ENCODE measurements at regions not wholly inside any gene's neighbourhood (a gene's known extent, or its start where the extent isn't known, plus 50 kb on each side); places are given as distances from the start of the nearest gene placed in this dataset.
A peak's percentile ranks its signal among the peaks of the same experiment; 100 is the strongest.

DNA sequence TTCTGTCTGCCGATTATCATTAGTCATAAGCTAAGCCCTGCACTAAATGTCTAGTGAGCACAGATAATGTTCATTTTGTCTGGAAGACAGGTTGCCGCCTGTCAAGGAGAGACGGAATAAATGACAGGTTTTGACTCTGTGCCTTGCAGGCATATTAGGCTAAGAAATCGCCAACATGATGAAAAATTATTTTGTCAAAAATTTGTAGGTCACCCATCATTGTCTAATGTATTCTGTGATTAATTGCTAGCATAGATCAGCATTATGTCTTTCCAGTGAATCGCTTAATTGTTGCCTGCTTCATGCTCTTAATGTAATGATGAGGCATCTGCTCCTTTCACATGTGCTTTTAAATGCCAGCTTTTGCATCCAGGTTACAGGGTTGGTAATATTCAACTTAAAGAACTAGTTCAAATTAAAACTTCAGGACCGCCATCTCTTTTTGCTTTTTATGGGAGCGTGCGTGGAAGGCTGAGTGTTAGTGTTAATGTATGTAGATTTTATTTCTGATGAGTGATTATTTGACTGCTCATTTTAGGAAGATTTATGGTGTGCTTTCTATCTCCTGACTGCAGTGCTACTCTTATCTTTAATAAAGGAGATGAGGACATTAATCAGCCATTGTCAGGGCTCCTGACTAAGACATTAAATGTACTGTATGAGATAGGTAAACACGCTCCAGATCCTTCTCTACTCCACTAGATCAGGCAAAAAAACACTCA lies 120.8 kb upstream of the MEIS2 start:
- Histone ChIP-seq H3K9me3 (no peaks in the 10 kb centered on the region), H3K36me3 (no peaks in the 10 kb centered on the region), H3K4me1 (no peaks in the 10 kb centered on the region), H3K27ac (no peak overlapping the region), H3K4me3 (no peak overlapping the region), H3K27me3 (no peaks in the 10 kb centered on the region)
- intact Hi-C loops (cut with DNase I; ENCODE audit: low total_unique reads), result no loop called here
- TF ChIP-seq EP300 (IDR thresholded peaks at IDR 0.05), result no peak
- TF ChIP-seq POLR2AphosphoS5 (IDR thresholded peaks at IDR 0.05), result no peak
- WGBS, 5 donors, result 82 to 89% (median 88%) methylated on average over 9 of the region's 9 CpGs
- DNase-seq, result peak in 1 of 2 donors; percentile 30

DNA sequence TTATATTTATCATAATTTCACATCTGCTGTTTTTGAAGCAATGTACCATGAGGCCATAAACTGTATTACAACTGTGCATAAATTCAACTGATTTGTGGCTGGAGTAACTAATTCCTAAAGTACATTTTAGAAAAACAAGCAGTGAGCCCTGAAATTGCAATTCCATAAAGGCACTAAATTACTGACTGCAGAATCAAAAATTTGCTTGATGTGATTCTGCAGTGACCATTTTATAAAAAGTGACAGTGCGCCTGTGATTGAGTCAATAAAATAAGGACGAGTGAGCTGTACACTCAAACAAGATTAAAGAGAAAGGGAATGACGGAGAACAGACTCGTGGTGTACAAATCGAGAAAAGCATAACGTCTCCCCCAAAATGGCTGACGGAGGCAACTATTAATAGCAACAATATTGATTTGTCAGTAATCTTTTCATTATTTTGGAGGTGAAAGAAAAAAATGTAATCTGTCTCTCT lies 121.4 kb upstream of the MEIS2 start:
- 83 to 87% (median 85%) methylated on average over 7 of the region's 7 CpGs for WGBS, 5 donors
- Histone ChIP-seq H3K9me3 (no peaks in the 10 kb centered on the region), H3K4me3 (no peak overlapping the region), H3K27ac (no peak overlapping the region), H3K4me1 (no peaks in the 10 kb centered on the region), H3K27me3 (no peaks in the 10 kb centered on the region), H3K36me3 (no peaks in the 10 kb centered on the region)
- TF ChIP-seq, protein P1, sequence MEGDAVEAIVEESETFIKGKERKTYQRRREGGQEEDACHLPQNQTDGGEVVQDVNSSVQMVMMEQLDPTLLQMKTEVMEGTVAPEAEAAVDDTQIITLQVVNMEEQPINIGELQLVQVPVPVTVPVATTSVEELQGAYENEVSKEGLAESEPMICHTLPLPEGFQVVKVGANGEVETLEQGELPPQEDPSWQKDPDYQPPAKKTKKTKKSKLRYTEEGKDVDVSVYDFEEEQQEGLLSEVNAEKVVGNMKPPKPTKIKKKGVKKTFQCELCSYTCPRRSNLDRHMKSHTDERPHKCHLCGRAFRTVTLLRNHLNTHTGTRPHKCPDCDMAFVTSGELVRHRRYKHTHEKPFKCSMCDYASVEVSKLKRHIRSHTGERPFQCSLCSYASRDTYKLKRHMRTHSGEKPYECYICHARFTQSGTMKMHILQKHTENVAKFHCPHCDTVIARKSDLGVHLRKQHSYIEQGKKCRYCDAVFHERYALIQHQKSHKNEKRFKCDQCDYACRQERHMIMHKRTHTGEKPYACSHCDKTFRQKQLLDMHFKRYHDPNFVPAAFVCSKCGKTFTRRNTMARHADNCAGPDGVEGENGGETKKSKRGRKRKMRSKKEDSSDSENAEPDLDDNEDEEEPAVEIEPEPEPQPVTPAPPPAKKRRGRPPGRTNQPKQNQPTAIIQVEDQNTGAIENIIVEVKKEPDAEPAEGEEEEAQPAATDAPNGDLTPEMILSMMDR (IDR thresholded peaks at IDR 0.05), result no peak
- TF ChIP-seq EP300 (IDR thresholded peaks at IDR 0.05), result no peak
- TF ChIP-seq POLR2AphosphoS5 (IDR thresholded peaks at IDR 0.05), result no peak
- no peak for TF ChIP-seq POLR2A (IDR thresholded peaks at IDR 0.05)
- DNase-seq, result peak in 1 of 2 donors; percentile 16
- intact Hi-C loops (cut with DNase I; ENCODE audit: low total_unique reads), result no loop called here

DNA sequence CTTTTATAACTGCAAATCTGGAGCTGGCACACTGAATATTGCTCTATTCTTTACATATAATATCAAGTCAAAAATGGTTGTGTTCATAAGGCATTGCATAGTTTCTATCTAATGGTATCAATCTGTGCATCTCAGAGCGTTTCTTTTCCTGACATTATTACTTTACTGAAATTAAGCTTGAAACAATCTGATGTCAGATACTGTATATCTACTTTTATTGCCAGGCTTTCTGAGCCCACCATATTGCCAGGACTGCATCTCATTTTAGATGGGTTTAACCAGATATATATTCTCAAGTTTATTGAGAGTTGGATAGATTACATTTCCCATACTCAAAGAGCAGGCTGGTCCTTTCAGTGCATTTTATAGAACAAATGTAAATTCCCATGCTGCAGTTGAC lies 122.7 kb upstream of the MEIS2 start:
- TF ChIP-seq, protein P1 (IDR thresholded peaks at IDR 0.05), result no peak
- TF ChIP-seq POLR2A (IDR thresholded peaks at IDR 0.05), result no peak
- TF ChIP-seq EP300 (IDR thresholded peaks at IDR 0.05), result no peak
- TF ChIP-seq POLR2AphosphoS5 (IDR thresholded peaks at IDR 0.05), result no peak
- Histone ChIP-seq H3K27ac (no peak overlapping the region), H3K9me3 (no peaks in the 10 kb centered on the region), H3K4me3 (no peak overlapping the region), H3K36me3 (no peaks in the 10 kb centered on the region), H3K27me3 (no peaks in the 10 kb centered on the region), H3K4me1 (no peaks in the 10 kb centered on the region)
- no peak for DNase-seq
- WGBS, 5 donors, result 78 to 98% (median 89%) methylated on average over 1 of the region's 1 CpG
- intact Hi-C loops (cut with DNase I; ENCODE audit: low total_unique reads), result no loop called here

DNA sequence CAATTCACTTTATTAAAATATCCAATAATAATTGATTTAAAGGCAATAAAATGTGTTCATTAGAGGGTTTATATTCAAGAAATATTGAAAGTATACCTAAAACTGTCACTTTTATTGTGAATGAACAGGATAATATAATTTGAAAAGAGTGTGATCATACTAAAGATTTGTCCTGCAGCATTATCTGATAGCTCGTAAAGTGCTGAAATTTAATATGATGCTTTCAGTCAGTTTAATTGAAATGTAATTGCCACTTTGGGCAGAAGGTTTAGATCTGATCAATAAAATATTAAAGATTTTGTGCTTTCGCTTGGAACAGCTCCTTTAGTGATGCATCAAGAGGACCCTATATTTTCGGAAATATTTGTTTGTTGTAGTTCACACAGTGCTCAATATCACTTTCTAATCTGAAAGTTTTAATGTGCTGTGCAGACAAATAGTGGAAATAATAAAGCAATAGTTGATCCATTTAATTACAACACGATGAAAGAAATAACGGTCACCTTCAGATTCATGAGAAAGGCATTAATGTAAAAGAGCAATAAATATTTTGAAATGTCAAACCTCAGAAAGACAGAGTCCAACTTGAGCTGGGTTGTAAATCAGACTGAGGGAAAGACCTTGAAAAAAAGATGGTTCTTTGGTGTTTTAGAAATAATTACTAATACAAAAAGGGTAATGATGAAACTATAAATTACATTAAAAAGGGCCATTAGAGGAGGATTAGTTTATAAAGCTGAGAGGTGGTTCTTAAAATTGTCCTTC lies 129.7 kb upstream of the MEIS2 start:
- 80 to 86% (median 84%) methylated on average over 5 of the region's 5 CpGs for WGBS, 5 donors
- no peak overlapping the region for H3K4me3 ChIP-seq
- no peak for DNase-seq
- no peaks in the 10 kb centered on the region for H3K27me3 ChIP-seq
- no peaks in the 10 kb centered on the region for H3K4me1 ChIP-seq
- peaks cover 0 to 7% (median 0%) of the 10 kb centered on the region in 4 donors for H3K9me3 ChIP-seq
- no peak overlapping the region for H3K27ac ChIP-seq
- H3K36me3 ChIP-seq, result no peaks in the 10 kb centered on the region
- TF ChIP-seq EP300 (IDR thresholded peaks at IDR 0.05) (no peak), POLR2AphosphoS5 (IDR thresholded peaks at IDR 0.05) (no peak), POLR2A (IDR thresholded peaks at IDR 0.05) (no peak)
- TF ChIP-seq, protein P1 (IDR thresholded peaks at IDR 0.05), result no peak
- intact Hi-C loops (cut with DNase I; ENCODE audit: low total_unique reads), result no loop called here
